HepG2 (cell line): ENCODE measurements at regions not wholly inside any gene's neighbourhood (a gene's known extent, or its start where the extent isn't known, plus 50 kb on each side); places are given as distances from the start of the nearest gene placed in this dataset.

Experiments used
- ATAC-seq: fragments of 200-7000 bp; cut with Tn5 transposase; 3 replicates; pipeline ENCODE4 v1.9.1; 2020; ENCODE audit warnings: mild to moderate bottlenecking, moderate library complexity
- BruUV-seq: library from RNA; stranded (reverse); fragments of 400-500 nt; replicated peaks from 2 replicates; lab custom pipeline; 2021; lab: Mats Ljungman, UMichigan
- CTCF ChIA-PET: fragments of 300-600 bp; formaldehyde crosslinking; extraction: SDS; loops from one replicate; lab custom pipeline; 2021; ENCODE audit warnings: low total read pairs, inconsistent platforms, low intra/inter-chr PET ratio; lab: Yijun Ruan, JAX
- POLR2A ChIA-PET: fragments of 350-600 bp; sonication (Branson Sonifier 250); formaldehyde crosslinking; loops from one replicate; lab custom pipeline; 2020; ENCODE audit warnings: antibody characterized with exemption, inconsistent platforms; lab: Yijun Ruan, JAX
- DNase-seq: peaks from one replicate; pipeline ENCODE4 v3.0.0-alpha.2; 2015; ENCODE audit warnings: low spot score
- FAIRE-seq: peaks from 3 replicates; lab custom pipeline; 2011; peaks lifted over from hg19 to GRCh38; lab: Jason Lieb, UNC
- H2AFZ ChIP-seq: one replicate; pipeline ENCODE4 v1.6.1; 2011; ENCODE audit warnings: low read length, inconsistent platforms
- H3K27ac ChIP-seq: fragments of 300-600 bp; 3 replicates; pipeline ENCODE4 v1.8.0; 2011; ENCODE audit warnings: mixed run types, mild to moderate bottlenecking, mixed read lengths, low read length, inconsistent platforms; ENCODE audit not compliant: insufficient read depth; ENCODE audit errors: extremely low read length
- H3K27me3 ChIP-seq, 2 experiments: fragments of 200-600 bp in 1 of 2; 2 replicates in 1 of 2; 3 replicates in 1 of 2; pipeline versions ENCODE4 v1.6.0 to v1.8.0; 2011; ENCODE audit warnings: low read length in 2 of 2, mild to moderate bottlenecking in 2 of 2, moderate library complexity in 2 of 2, inconsistent platforms in 1 of 2; ENCODE audit not compliant: insufficient read depth in 2 of 2, control insufficient read depth in 1 of 2
- H3K36me3 ChIP-seq, 2 experiments: fragments of 200-600 bp in 1 of 2; replicated peaks in 1 of 2; 2 replicates in 1 of 2; 3 replicates in 1 of 2; pipeline versions ENCODE4 v1.5.1 to v1.8.0; 2011; ENCODE audit warnings: low read length in 2 of 2, inconsistent platforms in 1 of 2; ENCODE audit not compliant: insufficient read depth in 2 of 2, control insufficient read depth in 1 of 2
- H3K4me1 ChIP-seq: 2 replicates; pipeline ENCODE4 v1.5.1; 2012; ENCODE audit warnings: low read length, inconsistent platforms; ENCODE audit not compliant: insufficient read depth
- H3K4me2 ChIP-seq: 2 replicates; pipeline ENCODE4 v1.6.0; 2011; ENCODE audit warnings: low read depth, low read length, inconsistent platforms
- H3K4me3 ChIP-seq, 3 experiments: fragments of 200-600 bp in 1 of 3; sonication (generic), shearing (Covaris generic) in 1 of 3; replicated peaks in 1 of 3; 2 replicates each; pipeline ENCODE4 v1.5.1; 2011 to 2016; ENCODE audit warnings: low read length in 3 of 3, inconsistent platforms in 2 of 3, low read depth in 2 of 3, mild to moderate bottlenecking in 2 of 3, control low read depth in 1 of 3, mixed read lengths in 1 of 3; ENCODE audit not compliant: insufficient read depth in 1 of 3
- H3K79me2 ChIP-seq: one replicate; pipeline ENCODE4 v1.6.1; 2011; ENCODE audit warnings: low read length, inconsistent platforms; ENCODE audit not compliant: insufficient read depth
- H3K9ac ChIP-seq: 2 replicates; pipeline ENCODE4 v1.6.0; 2011; ENCODE audit warnings: mild to moderate bottlenecking, low read depth, low read length, inconsistent platforms; ENCODE audit not compliant: insufficient read depth
- H3K9me3 ChIP-seq: 2 replicates; pipeline ENCODE4 v1.5.1; 2012; ENCODE audit warnings: mild to moderate bottlenecking, low read length
- H4K20me1 ChIP-seq: 2 replicates; pipeline ENCODE4 v1.6.0; 2011; ENCODE audit warnings: inconsistent platforms, mild to moderate bottlenecking, low read length, moderate library complexity; ENCODE audit not compliant: insufficient read depth
- AKAP8 ChIP-seq: sonication (generic); formaldehyde crosslinking; IDR thresholded peaks from 2 replicates; pipeline ENCODE4 v1.5.1; 2020; ENCODE audit warnings: mild to moderate bottlenecking, missing genetic modification reagents
- FOXA1 ChIP-seq, 2 experiments: fragments of 450-650 bp in 1 of 2; sonication (generic) in 1 of 2; formaldehyde crosslinking in 1 of 2; IDR thresholded peaks; 2 replicates each; pipeline versions ENCODE4 v1.4.0 to v1.6.1; 2016 to 2020; ENCODE audit warnings: missing genetic modification reagents in 1 of 2
- JUNB ChIP-seq: sonication (generic); formaldehyde crosslinking; IDR thresholded peaks from 2 replicates; pipeline ENCODE4 v1.8.0; 2022; ENCODE audit warnings: missing genetic modification reagents, mild to moderate bottlenecking, borderline replicate concordance
- NR2F6 ChIP-seq, 2 experiments: IDR thresholded peaks; 2 replicates each; pipeline ENCODE4 v1.6.1; 2016; ENCODE audit warnings: antibody characterized with exemption in 1 of 2, mild to moderate bottlenecking in 1 of 2
- PATZ1 ChIP-seq: sonication (generic); formaldehyde crosslinking; IDR thresholded peaks from 2 replicates; pipeline ENCODE4 v1.4.0; 2020; ENCODE audit warnings: missing genetic modification reagents
- RCOR2 ChIP-seq: IDR thresholded peaks from 2 replicates; pipeline ENCODE4 v1.6.1; 2016; ENCODE audit warnings: missing biosample characterization, missing genetic modification reagents
- SCMH1 ChIP-seq: sonication (generic); formaldehyde crosslinking; IDR thresholded peaks from 2 replicates; pipeline ENCODE4 v1.9.0; 2021; ENCODE audit warnings: missing genetic modification reagents, mild to moderate bottlenecking, borderline replicate concordance
- THAP8 ChIP-seq: sonication (generic); formaldehyde crosslinking; IDR thresholded peaks from 2 replicates; pipeline ENCODE4 v1.5.1; 2020; ENCODE audit warnings: missing genetic modification reagents, mild to moderate bottlenecking, borderline replicate concordance
- TMF1 ChIP-seq: sonication (generic); formaldehyde crosslinking; IDR thresholded peaks from 2 replicates; pipeline ENCODE4 v1.8.1; 2022; ENCODE audit warnings: low read depth, missing genetic modification reagents
- ZNF605 ChIP-seq: sonication (generic); formaldehyde crosslinking; IDR thresholded peaks from 2 replicates; pipeline ENCODE4 v1.8.0; 2022; ENCODE audit warnings: mild to moderate bottlenecking, missing genetic modification reagents
- ZNF614 ChIP-seq: IDR thresholded peaks from 2 replicates; pipeline ENCODE4 v1.6.1; 2018; ENCODE audit warnings: missing biosample characterization, missing genetic modification reagents, inconsistent platforms, borderline replicate concordance
- ZZZ3 ChIP-seq: sonication (generic); formaldehyde crosslinking; IDR thresholded peaks from 2 replicates; pipeline ENCODE4 v1.4.0; 2020; ENCODE audit warnings: missing genetic modification reagents, mild to moderate bottlenecking, borderline replicate concordance
- WGBS: methylation state at CpG from one replicate; pipeline ENCODE4 v1.1.6; 2017; ENCODE audit warnings: low lambda C conversion rate; 5-methylcytosine and 5-hydroxymethylcytosine counted together
- in situ Hi-C: cut with HindIII; loops from 2 replicates; pipeline ENCODE4 v1.10.0; 2017; ENCODE audit warnings: low pct_unique_long_range_greater_than_20kb; ENCODE audit not compliant: extremely low pct_ligation_motif_present
- intact Hi-C: fragments of 100-400 bp; cut with micrococcal nuclease; formaldehyde crosslinking; loops from one replicate; pipeline ENCODE4 v1.10.0; 2022; ENCODE audit not compliant: unreplicated experiment
- TF ChIP-seq, protein P1 (sequence below): sonication (generic); formaldehyde crosslinking; IDR thresholded peaks from 2 replicates; pipeline ENCODE4 v1.4.0; 2020; ENCODE audit warnings: mild to moderate bottlenecking, low read depth, missing genetic modification reagents
- TF ChIP-seq, protein P2 (sequence below): sonication (generic); formaldehyde crosslinking; IDR thresholded peaks from 2 replicates; pipeline ENCODE4; 2020; ENCODE audit warnings: missing genetic modification reagents, mild to moderate bottlenecking, borderline replicate concordance
- TF ChIP-seq, protein P3 (sequence below): sonication (generic); formaldehyde crosslinking; IDR thresholded peaks from 2 replicates; pipeline ENCODE4 v1.8.1; 2022; ENCODE audit warnings: mild to moderate bottlenecking, missing genetic modification reagents
- TF ChIP-seq, protein P4 (sequence below): sonication (generic); formaldehyde crosslinking; IDR thresholded peaks from 2 replicates; pipeline ENCODE4 v1.5.0; 2020; ENCODE audit warnings: missing genetic modification reagents

DNA sequence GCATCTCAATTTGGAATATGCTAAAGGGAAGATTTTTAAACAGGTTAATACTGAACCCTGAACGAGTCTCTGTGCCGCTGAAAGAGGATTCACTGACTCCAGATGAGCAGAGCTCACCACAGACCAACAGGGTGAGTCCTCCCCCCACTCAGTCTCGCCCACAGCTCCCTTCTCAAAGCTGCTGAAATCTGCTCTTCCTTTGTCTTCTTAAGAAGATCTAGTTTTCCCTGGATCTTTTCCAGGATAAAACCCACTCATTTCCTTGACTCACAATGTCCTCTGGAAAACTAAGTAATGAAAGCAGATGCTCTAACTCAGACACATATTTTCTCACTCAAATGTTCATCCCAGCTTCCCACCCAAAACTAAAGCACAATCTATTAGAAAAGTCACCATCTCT, 447.0 kb upstream of the PKN2 start:
- H3K79me2 ChIP-seq: no peaks in the 10 kb centered on the region
- no peak overlapping the region for H3K9ac ChIP-seq
- BruUV-seq: no TSS peak
- no peaks in the 10 kb centered on the region; a peak in 1 of 5 replicates for H3K27me3 ChIP-seq
- no peaks in the 10 kb centered on the region for H3K36me3 ChIP-seq
- DNase-seq: no peak
- no peak overlapping the region for H3K4me3 ChIP-seq
- intact Hi-C loops: no loop called here
- no peak overlapping the region for H3K4me2 ChIP-seq
- ATAC-seq: no peak
- in situ Hi-C loops: no loop called here
- no peaks in the 10 kb centered on the region for H3K4me1 ChIP-seq
- POLR2A ChIA-PET: no interaction called here
- no peaks in the 10 kb centered on the region; the same call in 1 of the 2 replicates for H3K9me3 ChIP-seq
- no peak overlapping the region for H3K27ac ChIP-seq
- H4K20me1 ChIP-seq: no peaks in the 10 kb centered on the region
- no peak for FAIRE-seq
- WGBS: 0% methylated on average over 3 of the region's 3 CpGs
- CTCF ChIA-PET: no interaction called here
- no peak overlapping the region for H2AFZ ChIP-seq
- TF ChIP-seq RCOR2 (CRISPR knock-in tag): no peak
- TF ChIP-seq SCMH1 (CRISPR knock-in tag): no peak
- no peak for TF ChIP-seq ZNF614 (CRISPR knock-in tag)
- no peak for TF ChIP-seq NR2F6 (IDR thresholded peaks at IDR 0.05)
- no peak for TF ChIP-seq NR2F6 (CRISPR knock-in tag; IDR thresholded peaks at IDR 0.05)
- TF ChIP-seq ZZZ3 (CRISPR knock-in tag): no peak
- TF ChIP-seq, protein P1, sequence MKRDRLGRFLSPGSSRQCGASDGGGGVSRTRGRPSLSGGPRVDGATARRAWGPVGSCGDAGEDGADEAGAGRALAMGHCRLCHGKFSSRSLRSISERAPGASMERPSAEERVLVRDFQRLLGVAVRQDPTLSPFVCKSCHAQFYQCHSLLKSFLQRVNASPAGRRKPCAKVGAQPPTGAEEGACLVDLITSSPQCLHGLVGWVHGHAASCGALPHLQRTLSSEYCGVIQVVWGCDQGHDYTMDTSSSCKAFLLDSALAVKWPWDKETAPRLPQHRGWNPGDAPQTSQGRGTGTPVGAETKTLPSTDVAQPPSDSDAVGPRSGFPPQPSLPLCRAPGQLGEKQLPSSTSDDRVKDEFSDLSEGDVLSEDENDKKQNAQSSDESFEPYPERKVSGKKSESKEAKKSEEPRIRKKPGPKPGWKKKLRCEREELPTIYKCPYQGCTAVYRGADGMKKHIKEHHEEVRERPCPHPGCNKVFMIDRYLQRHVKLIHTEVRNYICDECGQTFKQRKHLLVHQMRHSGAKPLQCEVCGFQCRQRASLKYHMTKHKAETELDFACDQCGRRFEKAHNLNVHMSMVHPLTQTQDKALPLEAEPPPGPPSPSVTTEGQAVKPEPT (CRISPR knock-in tag): no peak
- TF ChIP-seq, protein P2, sequence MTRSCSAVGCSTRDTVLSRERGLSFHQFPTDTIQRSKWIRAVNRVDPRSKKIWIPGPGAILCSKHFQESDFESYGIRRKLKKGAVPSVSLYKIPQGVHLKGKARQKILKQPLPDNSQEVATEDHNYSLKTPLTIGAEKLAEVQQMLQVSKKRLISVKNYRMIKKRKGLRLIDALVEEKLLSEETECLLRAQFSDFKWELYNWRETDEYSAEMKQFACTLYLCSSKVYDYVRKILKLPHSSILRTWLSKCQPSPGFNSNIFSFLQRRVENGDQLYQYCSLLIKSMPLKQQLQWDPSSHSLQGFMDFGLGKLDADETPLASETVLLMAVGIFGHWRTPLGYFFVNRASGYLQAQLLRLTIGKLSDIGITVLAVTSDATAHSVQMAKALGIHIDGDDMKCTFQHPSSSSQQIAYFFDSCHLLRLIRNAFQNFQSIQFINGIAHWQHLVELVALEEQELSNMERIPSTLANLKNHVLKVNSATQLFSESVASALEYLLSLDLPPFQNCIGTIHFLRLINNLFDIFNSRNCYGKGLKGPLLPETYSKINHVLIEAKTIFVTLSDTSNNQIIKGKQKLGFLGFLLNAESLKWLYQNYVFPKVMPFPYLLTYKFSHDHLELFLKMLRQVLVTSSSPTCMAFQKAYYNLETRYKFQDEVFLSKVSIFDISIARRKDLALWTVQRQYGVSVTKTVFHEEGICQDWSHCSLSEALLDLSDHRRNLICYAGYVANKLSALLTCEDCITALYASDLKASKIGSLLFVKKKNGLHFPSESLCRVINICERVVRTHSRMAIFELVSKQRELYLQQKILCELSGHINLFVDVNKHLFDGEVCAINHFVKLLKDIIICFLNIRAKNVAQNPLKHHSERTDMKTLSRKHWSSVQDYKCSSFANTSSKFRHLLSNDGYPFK (CRISPR knock-in tag): no peak
- TF ChIP-seq JUNB (CRISPR knock-in tag): no peak
- TF ChIP-seq, protein P3, sequence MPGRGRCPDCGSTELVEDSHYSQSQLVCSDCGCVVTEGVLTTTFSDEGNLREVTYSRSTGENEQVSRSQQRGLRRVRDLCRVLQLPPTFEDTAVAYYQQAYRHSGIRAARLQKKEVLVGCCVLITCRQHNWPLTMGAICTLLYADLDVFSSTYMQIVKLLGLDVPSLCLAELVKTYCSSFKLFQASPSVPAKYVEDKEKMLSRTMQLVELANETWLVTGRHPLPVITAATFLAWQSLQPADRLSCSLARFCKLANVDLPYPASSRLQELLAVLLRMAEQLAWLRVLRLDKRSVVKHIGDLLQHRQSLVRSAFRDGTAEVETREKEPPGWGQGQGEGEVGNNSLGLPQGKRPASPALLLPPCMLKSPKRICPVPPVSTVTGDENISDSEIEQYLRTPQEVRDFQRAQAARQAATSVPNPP: no peak
- TF ChIP-seq, protein P4, sequence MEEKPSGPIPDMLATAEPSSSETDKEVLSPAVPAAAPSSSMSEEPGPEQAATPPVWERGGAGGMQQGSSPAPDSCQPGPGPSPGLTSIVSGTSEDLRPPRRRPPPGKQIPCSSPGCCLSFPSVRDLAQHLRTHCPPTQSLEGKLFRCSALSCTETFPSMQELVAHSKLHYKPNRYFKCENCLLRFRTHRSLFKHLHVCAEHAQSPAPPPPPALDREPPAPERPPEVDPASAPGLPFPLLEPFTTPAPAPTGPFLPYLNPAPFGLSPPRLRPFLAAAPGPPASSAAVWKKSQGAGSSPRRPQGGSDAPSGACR (CRISPR knock-in tag): no peak
- TF ChIP-seq AKAP8 (CRISPR knock-in tag): no peak
- TF ChIP-seq ZNF605 (CRISPR knock-in tag): no peak
- TF ChIP-seq TMF1 (CRISPR knock-in tag): no peak
- TF ChIP-seq FOXA1 (IDR thresholded peaks at IDR 0.05): no peak
- no peak for TF ChIP-seq FOXA1 (CRISPR knock-in tag; IDR thresholded peaks at IDR 0.05)
- TF ChIP-seq THAP8 (CRISPR knock-in tag): no peak
- TF ChIP-seq PATZ1 (CRISPR knock-in tag): no peak
